GM21390 (cell line): ENCODE measurements at regions not wholly inside any gene's neighbourhood (a gene's known extent, or its start where the extent isn't known, plus 50 kb on each side); places are given as distances from the start of the nearest gene placed in this dataset.

ENCODE experiments used
- ATAC-seq: cut with Tn5 transposase; IDR thresholded peaks from one replicate; pipeline ENCODE4 v1.9.1; 2021; ENCODE audit not compliant: unreplicated experiment

- ATAC-seq = no peak
Observed at GRCh38 chr6:63371104-63371715, 51.4 kb upstream of the LGSN start.

- ATAC-seq = no peak
Observed at GRCh38 chr6:63372951-63373533, 53.3 kb upstream of the LGSN start.

- ATAC-seq = peak; percentile 74
Observed at GRCh38 chr6:63389191-63389844, 69.5 kb upstream of the LGSN start.

- ATAC-seq = no peak
Observed at GRCh38 chr6:63391203-63391970, 71.6 kb upstream of the LGSN start.

GRCh38 chr6:63392092-63392724 lies 72.4 kb upstream of the LGSN start:
- ATAC-seq = no peak

DNA sequence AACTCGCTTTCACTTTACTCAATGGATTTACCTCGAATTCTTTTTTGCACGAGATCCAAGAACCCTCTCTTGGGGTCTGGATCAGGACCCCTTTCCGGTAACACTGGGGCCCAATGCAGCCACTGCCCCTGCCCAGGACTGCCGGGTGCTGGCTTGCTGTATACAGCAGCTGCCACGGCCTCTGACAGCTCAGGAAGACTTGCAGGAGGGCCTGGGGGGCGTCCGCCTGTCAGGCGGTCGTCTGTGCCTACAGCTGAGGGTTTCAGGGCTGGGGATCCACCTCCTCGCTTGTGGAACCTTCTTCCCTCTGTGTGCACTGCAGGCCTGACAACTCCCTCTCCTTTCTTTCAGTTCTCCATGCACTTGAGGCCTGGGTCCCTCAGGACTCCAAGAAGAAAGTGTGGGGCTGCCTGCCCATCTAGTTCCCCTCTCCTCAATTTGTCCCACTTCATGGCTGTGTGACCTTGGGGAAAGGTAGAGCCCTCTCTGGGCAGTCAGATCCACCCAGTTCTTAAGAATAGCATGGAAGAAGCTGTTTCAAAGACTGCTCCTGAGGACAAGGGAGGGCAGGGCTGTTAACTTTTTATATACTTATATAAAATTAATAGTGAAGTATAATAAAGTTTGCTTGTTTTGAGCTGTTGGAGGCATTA lies 75.0 kb upstream of the LGSN start:
- no peak for ATAC-seq

DNA sequence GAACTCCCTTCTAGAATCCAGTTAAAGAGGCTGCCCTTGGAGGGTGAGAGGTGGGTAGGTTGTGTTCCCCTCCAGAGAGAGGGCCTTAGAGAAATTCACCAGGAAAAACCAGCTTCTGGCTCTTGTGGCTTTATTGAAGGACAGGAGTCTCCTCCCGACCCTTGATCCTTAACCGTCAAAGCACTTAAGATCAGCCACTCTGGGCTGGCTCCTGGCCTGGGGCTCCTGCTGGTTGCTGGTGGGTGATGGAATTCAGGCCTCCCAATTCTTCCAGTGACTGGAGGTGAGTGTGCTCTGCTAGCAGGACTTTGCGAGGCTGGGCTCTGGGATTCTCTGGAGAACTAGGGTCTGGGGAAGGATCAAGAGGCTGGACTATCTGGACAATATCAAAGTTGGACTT lies 75.6 kb upstream of the LGSN start:
- ATAC-seq = no peak

DNA sequence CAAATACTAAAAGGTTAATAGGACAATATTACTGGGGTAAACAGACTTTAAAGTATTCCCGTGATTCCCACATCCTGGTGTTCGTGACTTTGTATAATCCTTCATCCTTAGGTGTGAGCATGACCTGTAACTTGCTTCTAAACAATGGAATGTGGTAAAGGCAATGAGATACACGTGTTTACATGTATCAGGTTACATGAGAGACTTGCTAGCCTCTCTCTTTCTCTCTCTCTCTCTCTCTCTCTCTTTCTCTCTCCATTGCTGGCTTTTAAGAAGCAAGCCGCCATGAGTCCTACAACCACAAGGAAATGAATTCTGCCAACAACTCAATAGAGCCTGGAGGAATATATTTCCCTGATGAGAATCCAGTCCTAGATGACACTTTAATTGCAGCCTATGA lies 83.9 kb upstream of the LGSN start:
- ATAC-seq = no peak

- ATAC-seq = no peak
Observed at GRCh38 chr6:63410435-63411426, 90.9 kb upstream of the LGSN start.

- no peak for ATAC-seq
Observed at GRCh38 chr6:63415286-63415685, 95.5 kb upstream of the LGSN start.

DNA sequence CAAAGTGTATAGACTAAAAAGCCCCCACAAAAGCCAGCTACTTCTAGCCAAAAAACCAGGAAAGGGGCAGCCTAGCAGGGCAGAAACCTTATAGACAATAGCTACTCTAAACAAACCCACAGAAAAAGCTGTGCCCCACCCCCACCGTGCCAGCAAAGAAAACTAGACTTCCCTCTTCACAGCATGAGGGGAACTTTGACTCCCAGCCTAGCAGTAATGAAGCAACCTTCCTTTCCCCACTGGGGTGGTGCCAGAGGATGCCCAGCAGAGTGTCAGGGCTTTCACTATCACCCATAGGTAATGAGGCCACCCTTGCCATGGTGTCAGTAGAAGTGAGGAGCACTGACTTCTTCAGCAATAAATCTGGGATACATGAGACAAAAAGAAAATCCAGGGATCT lies 99.0 kb upstream of the LGSN start:
- ATAC-seq = no peak

DNA sequence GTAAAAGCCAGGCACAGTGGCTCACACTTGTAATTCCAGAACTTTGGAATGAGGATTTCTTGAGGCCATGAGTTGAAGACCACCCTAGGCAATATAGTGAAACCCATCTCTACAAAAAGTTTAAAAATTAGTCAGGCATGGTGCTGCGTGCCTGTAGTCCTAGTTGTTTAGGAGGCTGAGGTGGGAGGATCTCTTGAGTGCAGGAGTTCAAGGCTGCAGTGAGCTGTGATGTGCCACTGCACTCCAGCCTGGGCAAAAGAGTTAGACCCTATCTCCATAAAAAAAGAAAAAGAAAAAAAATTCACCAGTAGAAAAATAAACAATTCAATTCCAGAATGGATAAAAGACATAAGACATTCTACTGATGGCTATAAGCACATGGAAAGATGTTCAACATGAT lies 104.9 kb upstream of the LGSN start:
- no peak for ATAC-seq

DNA sequence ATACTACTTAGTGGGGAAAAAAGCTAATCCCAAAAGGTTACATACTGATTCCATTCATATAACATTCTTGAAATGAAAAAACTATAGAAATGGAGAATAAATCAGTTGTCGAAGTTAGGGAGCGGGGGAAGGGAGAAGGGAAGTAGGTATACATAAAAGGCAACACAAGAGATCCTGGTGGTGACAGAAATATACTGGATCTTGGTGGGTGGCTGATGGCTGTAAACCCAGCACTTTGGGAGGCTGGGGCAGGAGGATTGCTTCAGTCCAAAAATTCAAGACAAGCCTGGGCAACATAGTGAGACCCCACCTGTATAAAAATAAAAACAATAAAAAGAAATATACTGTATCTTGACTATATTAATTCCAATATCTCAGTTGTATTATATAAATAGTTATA lies 105.7 kb upstream of the LGSN start:
- no peak for ATAC-seq

DNA sequence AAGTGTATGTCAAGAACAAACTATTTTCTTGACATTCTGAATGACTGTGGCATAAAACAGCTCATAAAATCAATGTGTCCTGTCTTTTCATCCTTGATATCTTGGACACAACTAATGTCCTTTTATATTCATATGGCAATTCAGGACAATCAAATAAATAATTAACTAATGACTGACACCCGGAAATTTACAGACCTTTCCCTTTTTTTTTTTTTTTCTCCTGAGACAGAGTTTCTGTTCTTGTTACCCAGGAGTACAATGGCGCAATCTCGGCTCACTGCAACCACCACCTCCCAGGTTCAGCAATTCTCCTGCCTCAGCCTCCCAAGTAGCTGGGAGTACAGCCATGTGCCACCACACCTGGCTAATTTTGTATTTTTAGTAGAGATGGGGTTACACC lies 107.1 kb upstream of the LGSN start:
- ATAC-seq = no peak

- no peak for ATAC-seq
Observed at GRCh38 chr6:63427951-63428350, 108.2 kb upstream of the LGSN start.

DNA sequence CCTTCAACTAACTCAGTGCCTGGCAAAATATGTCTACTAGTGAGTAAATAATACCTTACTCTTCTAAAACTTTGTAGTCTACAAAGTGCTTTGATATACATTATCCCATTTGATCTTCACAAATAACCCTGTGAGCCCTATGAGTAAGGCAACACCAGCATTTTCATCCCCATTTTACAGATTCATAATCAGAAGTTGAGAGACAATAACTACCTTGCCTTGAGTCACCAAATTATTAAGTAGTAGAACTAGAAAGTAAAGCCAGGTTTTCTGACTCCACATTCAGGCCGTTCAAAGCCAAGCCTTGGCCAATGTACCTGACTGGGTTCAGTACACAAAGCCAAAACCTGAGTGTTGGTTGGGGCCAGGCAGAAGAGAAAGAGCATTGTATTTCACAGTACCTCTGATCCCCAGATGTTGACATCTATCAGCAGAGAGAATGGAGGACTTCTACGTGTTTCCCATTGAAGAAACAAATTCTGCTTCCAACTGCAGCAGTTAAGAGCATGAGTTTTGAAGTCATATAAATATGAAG lies 111.3 kb upstream of the LGSN start:
- ATAC-seq = no peak

DNA sequence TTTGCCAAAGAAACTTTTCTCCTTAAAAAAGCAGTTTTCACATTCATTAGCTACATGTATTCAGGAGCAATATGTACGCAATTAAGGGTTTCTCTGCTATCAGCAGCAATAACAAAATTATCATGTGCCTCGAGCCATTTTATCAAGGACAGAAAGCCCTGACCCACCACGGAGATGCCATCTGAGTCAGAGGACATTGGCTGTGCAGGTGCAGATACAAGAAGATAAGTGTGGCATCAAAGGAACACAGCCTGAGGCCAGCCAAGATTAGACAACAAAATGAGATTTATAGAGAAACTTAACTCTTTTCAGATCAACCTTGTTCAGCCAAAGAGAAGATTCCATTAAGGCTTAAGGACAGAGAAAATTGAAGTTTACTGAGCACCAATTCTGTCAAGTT lies 115.2 kb upstream of the LGSN start:
- ATAC-seq = no peak

DNA sequence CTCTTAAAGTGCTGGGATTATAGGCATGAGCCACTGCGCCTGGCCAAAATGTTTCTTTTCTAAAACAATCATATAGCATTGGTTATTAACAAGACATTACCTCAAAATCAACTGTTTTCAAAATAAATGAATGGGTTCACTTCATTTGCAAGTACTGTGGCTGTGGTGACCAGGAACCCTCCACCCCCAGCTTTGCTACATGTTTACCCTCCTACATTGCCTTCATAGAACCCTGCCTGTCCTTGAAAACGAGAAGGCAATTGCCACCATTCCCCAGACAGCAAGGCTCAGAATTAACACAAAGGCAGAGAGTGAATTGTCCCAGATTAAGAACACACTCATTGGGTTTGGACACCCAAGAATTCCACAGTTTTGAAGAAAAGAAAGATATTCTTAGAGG lies 116.6 kb upstream of the LGSN start:
- ATAC-seq = no peak

- no peak for ATAC-seq
Observed at GRCh38 chr6:63437058-63437457, 117.3 kb upstream of the LGSN start.

- no peak for ATAC-seq
Observed at GRCh38 chr6:63440057-63440456, 120.3 kb upstream of the LGSN start.
